GM15510 (cell line): ENCODE measurements at regions not wholly inside any gene's neighbourhood (a gene's known extent, or its start where the extent isn't known, plus 50 kb on each side); places are given as distances from the start of the nearest gene placed in this dataset.

Source experiments
- POLR2A ChIP-seq: IDR thresholded peaks from 3 replicates; pipeline ENCODE4 v1.6.1; 2011; ENCODE audit warnings: borderline replicate concordance; ENCODE audit not compliant: insufficient read length; ENCODE audit errors: extremely low read depth

- TF ChIP-seq POLR2A: no peak
Measured at GRCh38 chr22:49260681-49261580, 566.7 kb downstream of the BRD1 start.

GRCh38 chr22:49259839-49260615 is 567.6 kb downstream of the BRD1 start:
- TF ChIP-seq POLR2A: no peak

- TF ChIP-seq POLR2A: no peak
Measured at GRCh38 chr22:49258107-49259010, 569.3 kb downstream of the BRD1 start.

- TF ChIP-seq POLR2A: no peak
Measured at GRCh38 chr22:49257551-49257961, 570.1 kb downstream of the BRD1 start.

- no peak for TF ChIP-seq POLR2A
Measured at GRCh38 chr22:49255741-49256318, 571.8 kb downstream of the BRD1 start.

GRCh38 chr22:49255154-49255553 is 572.5 kb downstream of the BRD1 start:
- TF ChIP-seq POLR2A: no peak

GRCh38 chr22:49253656-49254055 is 574.0 kb downstream of the BRD1 start:
- no peak for TF ChIP-seq POLR2A

- no peak for TF ChIP-seq POLR2A
Measured at GRCh38 chr22:49251371-49251770, 576.3 kb downstream of the BRD1 start.

- no peak for TF ChIP-seq POLR2A
Measured at GRCh38 chr22:49247194-49247924, 580.3 kb downstream of the BRD1 start.

- TF ChIP-seq POLR2A: no peak
Measured at GRCh38 chr22:49244466-49245420, 582.9 kb downstream of the BRD1 start.

GRCh38 chr22:49243965-49244364 is 583.7 kb downstream of the BRD1 start:
- TF ChIP-seq POLR2A: no peak

- TF ChIP-seq POLR2A: no peak
Measured at GRCh38 chr22:49243335-49243734, 584.3 kb downstream of the BRD1 start.

GRCh38 chr22:49242480-49242879 is 585.2 kb downstream of the BRD1 start:
- TF ChIP-seq POLR2A: no peak
